ENCODE measurements at regions not wholly inside any gene's neighbourhood (a gene's known extent, or its start where the extent isn't known, plus 50 kb on each side); places are given as distances from the start of the nearest gene placed in this dataset.

DNA sequence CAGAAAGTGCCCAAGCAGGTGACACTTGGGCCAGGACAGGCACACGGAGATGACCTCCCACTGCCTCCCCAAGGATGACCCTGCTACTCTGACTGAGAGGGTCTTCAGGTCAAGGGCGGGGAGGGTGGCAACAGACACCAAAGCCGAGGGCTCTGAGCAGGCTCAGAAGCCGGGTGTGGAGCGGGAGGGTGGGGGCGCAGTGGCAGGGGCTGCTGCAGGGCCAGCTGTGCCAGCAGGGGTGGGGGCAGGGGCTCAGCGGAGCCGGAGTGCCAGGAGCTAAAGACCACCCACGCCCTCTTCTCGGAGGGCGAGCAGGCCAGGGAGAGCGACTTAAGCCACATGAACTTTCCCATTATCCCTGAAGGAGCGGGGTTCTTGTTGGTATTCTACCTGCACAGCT is 93.3 kb upstream of the MBOAT2 start (continued):
- TF ChIP-seq HDGF (IDR thresholded peaks at IDR 0.05) (no peak), KLF5 (IDR thresholded peaks at IDR 0.05; ENCODE audit: partially characterized antibody) (no peak), EP300 (IDR thresholded peaks at IDR 0.05; ENCODE audit: borderline replicate concordance in 1 of 2, control insufficient read depth in 1 of 2, low read depth in 2 of 2, low read length in 2 of 2) (no peak), CHD2 (IDR thresholded peaks at IDR 0.05; ENCODE audit: borderline replicate concordance, low read depth, low read length) (no peak), RAD51 (IDR thresholded peaks at IDR 0.05) (no peak), NR2C2 (IDR thresholded peaks at IDR 0.05; ENCODE audit: borderline replicate concordance, control insufficient read depth, insufficient read length, low read depth) (no peak), FOXK2 (IDR thresholded peaks at IDR 0.05) (no peak), LARP7 (IDR thresholded peaks at IDR 0.05) (no peak), SUPT20H (IDR thresholded peaks at IDR 0.05; ENCODE audit: borderline replicate concordance, control insufficient read depth, low read depth, low read length) (no peak), SMAD5 (IDR thresholded peaks at IDR 0.05; ENCODE audit: low read depth) (no peak), GATAD2B (conservative IDR thresholded peaks at IDR 0.05; ENCODE audit: low read depth) (no peak), TARDBP (IDR thresholded peaks at IDR 0.05; ENCODE audit: borderline replicate concordance) (no peak)
- TF ChIP-seq, protein P1, sequence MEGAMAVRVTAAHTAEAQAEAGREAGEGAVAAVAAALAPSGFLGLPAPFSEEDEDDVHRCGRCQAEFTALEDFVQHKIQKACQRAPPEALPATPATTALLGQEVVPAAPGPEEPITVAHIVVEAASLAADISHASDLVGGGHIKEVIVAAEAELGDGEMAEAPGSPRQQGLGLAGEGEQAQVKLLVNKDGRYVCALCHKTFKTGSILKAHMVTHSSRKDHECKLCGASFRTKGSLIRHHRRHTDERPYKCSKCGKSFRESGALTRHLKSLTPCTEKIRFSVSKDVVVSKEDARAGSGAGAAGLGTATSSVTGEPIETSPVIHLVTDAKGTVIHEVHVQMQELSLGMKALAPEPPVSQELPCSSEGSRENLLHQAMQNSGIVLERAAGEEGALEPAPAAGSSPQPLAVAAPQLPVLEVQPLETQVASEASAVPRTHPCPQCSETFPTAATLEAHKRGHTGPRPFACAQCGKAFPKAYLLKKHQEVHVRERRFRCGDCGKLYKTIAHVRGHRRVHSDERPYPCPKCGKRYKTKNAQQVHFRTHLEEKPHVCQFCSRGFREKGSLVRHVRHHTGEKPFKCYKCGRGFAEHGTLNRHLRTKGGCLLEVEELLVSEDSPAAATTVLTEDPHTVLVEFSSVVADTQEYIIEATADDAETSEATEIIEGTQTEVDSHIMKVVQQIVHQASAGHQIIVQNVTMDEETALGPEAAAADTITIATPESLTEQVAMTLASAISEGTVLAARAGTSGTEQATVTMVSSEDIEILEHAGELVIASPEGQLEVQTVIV (IDR thresholded peaks at IDR 0.05; ENCODE audit: borderline replicate concordance, partially characterized antibody) = no peak
